Mesendoderm (in vitro differentiated cells): ENCODE measurements at regions not wholly inside any gene's neighbourhood (a gene's known extent, or its start where the extent isn't known, plus 50 kb on each side); places are given as distances from the start of the nearest gene placed in this dataset.
A peak's percentile ranks its signal among the peaks of the same experiment; 100 is the strongest.
"Not testable (repeated sequence)": the region's sequence is repeated elsewhere in the genome, so short reads cannot be mapped to it uniquely, and the experiment has no call there.

Source experiments
- DNase-seq: peaks from one replicate; pipeline ENCODE4 v3.0.0; 2013
- H2AK5ac ChIP-seq: 2 replicates; pipeline ENCODE4 v1.6.1; 2013; ENCODE audit warnings: low read length, inconsistent platforms
- H2BK120ac ChIP-seq: 2 replicates; pipeline ENCODE4 v1.6.1; 2013; ENCODE audit warnings: low read depth, mild to moderate bottlenecking, low read length, moderate library complexity, mixed read lengths
- H2BK15ac ChIP-seq: replicated peaks from 2 replicates; pipeline ENCODE4 v1.6.1; 2013; ENCODE audit warnings: low read depth, mild to moderate bottlenecking, moderate library complexity
- H2BK5ac ChIP-seq: 2 replicates; pipeline ENCODE4 v1.6.1; 2013; ENCODE audit warnings: low read length, inconsistent platforms
- H3K18ac ChIP-seq: 2 replicates; pipeline ENCODE4 v1.6.1; 2013; ENCODE audit warnings: mild to moderate bottlenecking, low read length, mixed read lengths
- H3K23ac ChIP-seq: one replicate; pipeline ENCODE4 v1.6.1; 2013; ENCODE audit warnings: low read length
- H3K27ac ChIP-seq: 2 replicates; pipeline ENCODE4 v1.5.1; 2013; ENCODE audit warnings: low read depth, mild to moderate bottlenecking, inconsistent platforms, low read length, moderate library complexity
- H3K27me3 ChIP-seq: 2 replicates; pipeline ENCODE4 v1.6.1; 2013; ENCODE audit warnings: low read length, control low read depth, mild to moderate bottlenecking, inconsistent platforms; ENCODE audit not compliant: insufficient read depth, poor library complexity
- H3K36me3 ChIP-seq: 2 replicates; pipeline ENCODE4 v1.6.1; 2013; ENCODE audit warnings: low read length, inconsistent platforms; ENCODE audit not compliant: control insufficient read depth, insufficient read depth
- H3K4ac ChIP-seq: one replicate; pipeline ENCODE4 v1.6.1; 2013; ENCODE audit warnings: low read depth, mild to moderate bottlenecking, low read length, moderate library complexity
- H3K4me1 ChIP-seq: 2 replicates; pipeline ENCODE4 v1.6.1; 2013; ENCODE audit warnings: low read depth, low read length, inconsistent platforms; ENCODE audit not compliant: control insufficient read depth
- H3K4me2 ChIP-seq: 2 replicates; pipeline ENCODE4 v1.6.1; 2013; ENCODE audit warnings: low read length
- H3K4me3 ChIP-seq: 2 replicates; pipeline ENCODE4 v1.5.1; 2013; ENCODE audit warnings: mild to moderate bottlenecking, low read length
- H3K56ac ChIP-seq: one replicate; pipeline ENCODE4 v1.6.1; 2013; ENCODE audit warnings: low read length
- H3K79me1 ChIP-seq: 2 replicates; pipeline ENCODE4 v1.6.1; 2013; ENCODE audit warnings: low read length, inconsistent platforms
- H3K79me2 ChIP-seq: 2 replicates; pipeline ENCODE4 v1.6.1; 2013; ENCODE audit warnings: mild to moderate bottlenecking, low read length; ENCODE audit not compliant: control insufficient read depth, insufficient read depth
- H3K9ac ChIP-seq: 2 replicates; pipeline ENCODE4 v1.6.1; 2013; ENCODE audit warnings: low read length, inconsistent platforms
- H4K5ac ChIP-seq: one replicate; pipeline ENCODE4 v1.6.1; 2013; ENCODE audit warnings: low read length
- H4K8ac ChIP-seq: one replicate; pipeline ENCODE4 v1.6.1; 2013; ENCODE audit warnings: low read depth, mild to moderate bottlenecking, control low read depth, low read length, moderate library complexity
- WGBS: extraction: QIAGEN DNeasy Blood & Tissue Kit; methylation state at CpG from one replicate; pipeline ENCODE4 v1.1.7; 2013; ENCODE audit warnings: low lambda C conversion rate, missing lambda C conversion rate; ENCODE audit not compliant: insufficient coverage; ENCODE audit errors: extremely low coverage; 5-methylcytosine and 5-hydroxymethylcytosine counted together

- no peaks in the 10 kb centered on the region for H3K4me1 ChIP-seq
- no peak overlapping the region for H2BK15ac ChIP-seq
- H3K4me2 ChIP-seq: no peak overlapping the region
- no peak overlapping the region for H3K27ac ChIP-seq
- no CpG with 5 or more reads among the region's 6 CpGs for WGBS
- H3K79me2 ChIP-seq: no peaks in the 10 kb centered on the region
- no peaks in the 10 kb centered on the region for H3K36me3 ChIP-seq
- no peak overlapping the region for H3K4ac ChIP-seq
- no peak for DNase-seq
- H2AK5ac ChIP-seq: no peak overlapping the region
- H3K18ac ChIP-seq: no peak overlapping the region
- no peak overlapping the region for H3K4me3 ChIP-seq
- H2BK5ac ChIP-seq: no peak overlapping the region
- no peak overlapping the region for H3K9ac ChIP-seq
- no peak overlapping the region for H3K56ac ChIP-seq
- no peak overlapping the region for H3K23ac ChIP-seq
- no peaks in the 10 kb centered on the region for H3K79me1 ChIP-seq
- H3K27me3 ChIP-seq: no peaks in the 10 kb centered on the region
- H4K5ac ChIP-seq: no peak overlapping the region
- no peak overlapping the region for H2BK120ac ChIP-seq
- H4K8ac ChIP-seq: no peak overlapping the region
These were observed 732.4 kb downstream of the RNF144A start for GRCh38 chr2:7649461-7650228.

- H3K4me3 ChIP-seq: no peak overlapping the region
- H3K27me3 ChIP-seq: no peaks in the 10 kb centered on the region
- no peak overlapping the region for H3K9ac ChIP-seq
- H3K79me1 ChIP-seq: no peaks in the 10 kb centered on the region
- no peak overlapping the region for H3K23ac ChIP-seq
- no peak overlapping the region for H2BK5ac ChIP-seq
- H3K4me1 ChIP-seq: no peaks in the 10 kb centered on the region
- no peak overlapping the region for H3K18ac ChIP-seq
- no peak overlapping the region for H3K56ac ChIP-seq
- no peak overlapping the region for H2BK15ac ChIP-seq
- H4K5ac ChIP-seq: no peak overlapping the region
- H2BK120ac ChIP-seq: no peak overlapping the region
- H2AK5ac ChIP-seq: no peak overlapping the region
- WGBS: no CpG with 5 or more reads among the region's 2 CpGs
- DNase-seq: no peak
- H3K79me2 ChIP-seq: no peaks in the 10 kb centered on the region
- H4K8ac ChIP-seq: no peak overlapping the region
- H3K4ac ChIP-seq: no peak overlapping the region
- H3K4me2 ChIP-seq: no peak overlapping the region
- no peak overlapping the region for H3K27ac ChIP-seq
- H3K36me3 ChIP-seq: no peaks in the 10 kb centered on the region
These were observed 736.4 kb downstream of the RNF144A start for GRCh38 chr2:7653617-7654016.

- no peak for DNase-seq
- Histone ChIP-seq H2BK15ac (no peak overlapping the region), H3K4me3 (no peak overlapping the region), H3K79me2 (no peaks in the 10 kb centered on the region), H3K36me3 (no peaks in the 10 kb centered on the region), H4K8ac (no peak overlapping the region), H2BK120ac (no peak overlapping the region), H3K4me2 (no peak overlapping the region), H3K4me1 (no peaks in the 10 kb centered on the region), H2AK5ac (no peak overlapping the region), H2BK5ac (no peak overlapping the region), H4K5ac (no peak overlapping the region), H3K27ac (no peak overlapping the region), H3K56ac (no peak overlapping the region), H3K23ac (no peak overlapping the region), H3K9ac (no peak overlapping the region), H3K27me3 (no peaks in the 10 kb centered on the region), H3K4ac (no peak overlapping the region), H3K18ac (no peak overlapping the region), H3K79me1 (no peaks in the 10 kb centered on the region)
- WGBS: no CpG with 5 or more reads among the region's 2 CpGs
These were observed 738.4 kb downstream of the RNF144A start for GRCh38 chr2:7655629-7656028.

- not testable (repeated sequence) for H2BK120ac ChIP-seq, H3K4ac ChIP-seq, H3K18ac ChIP-seq, H3K9ac ChIP-seq, H2AK5ac ChIP-seq, H3K4me3 ChIP-seq, H3K4me2 ChIP-seq, H4K5ac ChIP-seq, H3K56ac ChIP-seq, H4K8ac ChIP-seq, H3K27ac ChIP-seq, H2BK5ac ChIP-seq, DNase-seq, H3K27me3 ChIP-seq, H2BK15ac ChIP-seq, H3K23ac ChIP-seq, H3K36me3 ChIP-seq, H3K4me1 ChIP-seq, H3K79me1 ChIP-seq, H3K79me2 ChIP-seq
- WGBS: no CpG with 5 or more reads among the region's 2 CpGs
These were observed 740.3 kb downstream of the RNF144A start for GRCh38 chr2:7657526-7657925.

GRCh38 chr2:7658486-7658885 is 741.3 kb downstream of the RNF144A start:
- DNase-seq: peak; percentile 5
- no peak overlapping the region for H3K4me3 ChIP-seq
- H3K36me3 ChIP-seq: no peaks in the 10 kb centered on the region
- H3K79me1 ChIP-seq: no peaks in the 10 kb centered on the region
- no peak overlapping the region for H2BK15ac ChIP-seq
- H3K4me1 ChIP-seq: no peaks in the 10 kb centered on the region
- H2BK5ac ChIP-seq: no peak overlapping the region
- H3K27ac ChIP-seq: no peak overlapping the region
- no peaks in the 10 kb centered on the region for H3K27me3 ChIP-seq
- H2AK5ac ChIP-seq: no peak overlapping the region
- no peaks in the 10 kb centered on the region for H3K79me2 ChIP-seq
- no peak overlapping the region for H3K9ac ChIP-seq
- H3K4ac ChIP-seq: no peak overlapping the region
- no peak overlapping the region for H3K56ac ChIP-seq
- H4K5ac ChIP-seq: no peak overlapping the region
- H3K23ac ChIP-seq: no peak overlapping the region
- H2BK120ac ChIP-seq: no peak overlapping the region
- WGBS: no CpG with 5 or more reads among the region's 12 CpGs
- H3K18ac ChIP-seq: no peak overlapping the region
- H3K4me2 ChIP-seq: no peak overlapping the region
- H4K8ac ChIP-seq: no peak overlapping the region

- no peak overlapping the region for H3K27ac ChIP-seq
- H2BK120ac ChIP-seq: no peak overlapping the region
- no peak overlapping the region for H3K18ac ChIP-seq
- no peak overlapping the region for H3K4me3 ChIP-seq
- H3K4ac ChIP-seq: no peak overlapping the region
- no peaks in the 10 kb centered on the region for H3K4me1 ChIP-seq
- H3K4me2 ChIP-seq: no peak overlapping the region
- no peak overlapping the region for H4K8ac ChIP-seq
- no peak overlapping the region for H3K23ac ChIP-seq
- H2BK5ac ChIP-seq: no peak overlapping the region
- no peak overlapping the region for H3K56ac ChIP-seq
- no peaks in the 10 kb centered on the region for H3K79me2 ChIP-seq
- H4K5ac ChIP-seq: no peak overlapping the region
- H3K9ac ChIP-seq: no peak overlapping the region
- no peaks in the 10 kb centered on the region for H3K27me3 ChIP-seq
- no CpG with 5 or more reads among the region's 2 CpGs for WGBS
- no peak overlapping the region for H2AK5ac ChIP-seq
- no peak overlapping the region for H2BK15ac ChIP-seq
- H3K36me3 ChIP-seq: no peaks in the 10 kb centered on the region
- H3K79me1 ChIP-seq: no peaks in the 10 kb centered on the region
- DNase-seq: no peak
These were observed 743.6 kb downstream of the RNF144A start for GRCh38 chr2:7660816-7661215.
